Hindlimb muscle (tissue), 1 donor: ENCODE measurements at regions not wholly inside any gene's neighbourhood (a gene's known extent, or its start where the extent isn't known, plus 50 kb on each side); places are given as distances from the start of the nearest gene placed in this dataset.
"Not testable (repeated sequence)": the region's sequence is repeated elsewhere in the genome, so short reads cannot be mapped to it uniquely, and the experiment has no call there.

ENCODE experiments used
- DNase-seq: peaks from one replicate; pipeline ENCODE4 v3.0.0-alpha.2; 2013

DNA sequence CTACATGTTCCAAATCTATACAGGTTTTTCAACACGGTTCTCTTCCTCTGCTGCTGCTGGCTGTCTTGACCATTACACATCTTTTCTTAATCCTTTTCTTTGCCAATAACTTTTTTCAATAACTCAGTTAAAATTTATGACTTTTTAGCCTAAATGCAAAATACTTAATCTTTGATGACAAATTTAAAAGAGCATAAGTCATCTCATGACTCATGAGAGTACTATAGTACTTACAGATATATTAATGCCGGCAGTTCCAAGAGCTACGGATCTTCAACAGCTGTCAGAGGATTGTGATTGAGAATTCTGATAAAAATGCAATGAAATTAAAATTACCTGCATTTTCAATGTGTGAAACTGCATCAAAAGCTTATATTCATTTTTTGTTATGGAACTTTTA, 105.5 kb downstream of the KPNA2 start:
- no peak for DNase-seq

DNA sequence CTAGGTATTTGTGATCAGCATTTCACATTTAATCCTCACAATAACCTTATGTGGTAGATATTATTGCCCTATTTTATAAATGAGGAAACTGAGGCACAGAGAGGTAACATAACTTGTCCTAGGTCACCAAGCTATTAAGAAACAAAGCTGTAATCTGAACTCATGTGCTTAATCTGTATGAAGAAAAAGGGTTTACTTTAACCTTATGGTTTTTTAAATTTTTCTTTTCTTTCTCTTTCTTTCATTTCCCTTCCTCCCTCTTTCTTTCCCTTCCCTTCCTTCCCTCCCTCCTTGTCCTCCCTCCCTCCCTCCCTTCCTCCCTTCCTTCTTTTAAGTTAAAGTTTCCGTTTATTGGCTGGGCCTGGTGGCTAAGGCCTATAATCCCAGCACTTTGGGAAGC, 105.2 kb upstream of the AMZ2 start:
- no peak for DNase-seq

DNA sequence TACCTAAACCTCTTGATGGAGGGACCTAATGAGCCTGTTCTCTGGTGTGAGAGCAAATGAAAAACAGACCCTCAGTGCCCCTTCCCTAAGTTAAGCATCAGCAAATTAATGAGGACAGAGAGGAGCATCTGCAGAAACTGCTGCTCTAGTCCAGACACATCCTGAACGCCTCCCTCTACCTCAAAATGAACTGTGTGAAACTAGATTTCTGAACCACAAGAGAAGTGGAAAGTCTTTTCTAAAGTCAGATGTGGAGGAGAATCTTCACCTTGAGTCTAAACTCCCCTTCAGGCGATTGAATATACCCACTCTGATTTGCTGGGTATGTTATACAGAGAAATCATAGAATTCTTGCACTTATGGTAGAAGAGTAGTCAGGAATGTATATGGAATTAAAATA, 104.4 kb upstream of the AMZ2 start:
- DNase-seq: no peak

DNA sequence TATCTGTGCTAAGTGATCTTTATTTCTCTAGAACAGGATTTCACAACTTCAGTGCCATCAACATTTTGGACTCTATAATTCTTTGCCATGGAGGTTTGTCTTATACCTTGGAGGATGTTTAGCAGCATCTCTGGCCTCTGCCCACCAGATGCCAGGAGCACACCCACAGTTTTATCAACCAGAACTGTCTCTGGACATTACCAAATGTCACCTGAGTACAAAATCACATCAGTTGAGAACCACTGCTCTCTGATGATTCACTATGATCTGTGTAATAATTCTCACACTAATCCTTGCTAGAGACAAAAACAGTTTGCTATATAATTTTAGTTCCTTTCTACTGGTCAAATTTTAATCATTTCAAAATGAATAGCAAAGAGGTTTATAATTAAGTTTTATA, 102.8 kb upstream of the AMZ2 start:
- DNase-seq: no peak

DNA sequence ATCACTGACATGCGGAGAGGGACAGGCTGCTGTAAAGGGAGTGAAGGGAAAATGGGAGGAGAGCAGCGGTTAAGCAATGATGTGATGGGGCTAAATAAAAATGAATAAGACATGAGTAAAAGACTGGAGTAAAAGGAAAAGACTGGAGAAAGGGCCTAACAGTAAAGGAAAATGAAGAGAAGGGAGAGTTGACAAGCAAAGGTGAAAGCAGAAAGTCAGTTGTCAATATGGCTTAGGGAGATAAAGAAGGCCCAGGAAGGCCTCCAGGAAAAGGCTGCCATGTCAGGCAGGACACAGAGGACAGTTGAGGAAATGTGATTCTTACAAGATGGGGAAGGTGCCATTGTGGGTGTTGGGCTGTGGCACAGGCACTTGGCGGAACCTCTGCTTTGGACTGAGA, 98.9 kb upstream of the AMZ2 start:
- no peak for DNase-seq

DNA sequence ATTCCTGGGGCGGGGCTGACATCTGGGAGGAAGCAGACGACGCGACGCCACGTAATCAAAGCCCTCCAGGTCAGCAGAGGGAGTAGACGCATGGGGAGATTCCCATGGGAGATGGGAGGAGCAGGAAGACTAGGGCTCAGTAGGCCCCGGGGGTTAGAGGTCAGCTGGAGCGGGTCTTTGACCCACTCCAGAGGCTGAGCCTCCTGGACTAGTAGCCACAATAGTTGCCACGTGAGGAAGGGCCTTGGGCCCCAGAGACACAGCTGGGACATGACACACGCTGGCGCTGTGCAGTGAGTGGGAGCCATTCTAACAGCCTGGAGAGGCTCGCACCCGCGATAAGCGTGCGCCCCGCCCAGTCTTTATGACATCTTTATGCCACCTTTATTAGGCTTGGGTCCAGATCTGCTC, 95.7 kb upstream of the AMZ2 start:
- DNase-seq: no peak

DNA sequence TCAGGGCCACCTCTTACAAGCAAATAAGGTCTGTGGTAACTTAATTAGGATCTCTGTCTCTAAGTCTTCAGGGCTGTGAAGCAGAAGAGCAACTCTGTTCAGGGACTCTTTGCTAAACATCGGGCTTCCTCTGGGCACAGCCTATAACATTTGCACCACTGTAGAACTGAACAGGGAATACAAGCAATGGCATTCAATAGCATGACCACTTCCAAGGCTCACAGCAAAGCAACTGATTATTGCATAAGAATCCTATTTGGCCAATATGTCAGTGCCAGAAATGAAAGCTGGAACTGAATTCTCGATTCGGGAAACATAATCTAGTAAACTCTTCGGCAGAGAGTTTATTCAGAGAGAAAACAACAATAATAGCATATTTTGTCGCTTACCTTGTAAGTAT, 92.2 kb upstream of the AMZ2 start:
- DNase-seq: no peak

DNA sequence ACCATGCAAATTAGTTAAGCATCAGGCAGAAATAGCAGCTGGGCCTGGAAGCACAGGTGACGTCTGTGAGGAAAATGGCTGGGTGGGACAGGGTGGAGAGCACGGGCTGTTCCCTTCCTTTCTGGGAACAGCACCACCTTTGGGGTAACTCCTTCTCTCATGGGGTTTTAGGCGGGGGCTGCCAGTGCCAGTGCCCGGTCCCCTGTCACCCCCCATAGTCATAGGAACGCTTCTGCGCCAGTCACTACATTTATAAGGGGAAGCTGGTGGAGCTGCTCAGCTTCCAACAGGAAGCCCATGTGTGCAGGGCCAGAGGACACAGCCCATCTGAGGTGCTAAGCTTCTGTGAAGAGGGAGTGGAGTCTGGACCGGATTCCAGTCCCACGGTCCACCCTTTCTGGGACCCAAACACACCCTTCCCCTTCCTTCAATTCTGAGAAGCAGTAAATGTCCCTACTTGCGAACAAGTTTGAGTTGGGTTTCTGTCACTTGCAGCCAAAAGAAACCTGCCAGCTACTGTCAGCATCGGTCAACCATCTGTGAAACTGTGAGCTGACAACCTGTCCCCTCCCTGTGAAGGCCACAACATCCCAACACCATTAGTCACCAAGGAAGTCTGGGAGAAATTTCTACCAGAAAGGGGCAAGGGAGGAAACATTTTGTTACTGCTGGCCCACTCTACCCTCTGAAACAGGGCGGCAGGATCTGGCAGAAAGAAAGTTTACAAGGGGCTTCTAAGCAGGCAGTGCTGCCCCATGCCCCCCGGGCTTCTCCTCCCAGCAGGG, 86.0 kb upstream of the AMZ2 start:
- no peak for DNase-seq

DNA sequence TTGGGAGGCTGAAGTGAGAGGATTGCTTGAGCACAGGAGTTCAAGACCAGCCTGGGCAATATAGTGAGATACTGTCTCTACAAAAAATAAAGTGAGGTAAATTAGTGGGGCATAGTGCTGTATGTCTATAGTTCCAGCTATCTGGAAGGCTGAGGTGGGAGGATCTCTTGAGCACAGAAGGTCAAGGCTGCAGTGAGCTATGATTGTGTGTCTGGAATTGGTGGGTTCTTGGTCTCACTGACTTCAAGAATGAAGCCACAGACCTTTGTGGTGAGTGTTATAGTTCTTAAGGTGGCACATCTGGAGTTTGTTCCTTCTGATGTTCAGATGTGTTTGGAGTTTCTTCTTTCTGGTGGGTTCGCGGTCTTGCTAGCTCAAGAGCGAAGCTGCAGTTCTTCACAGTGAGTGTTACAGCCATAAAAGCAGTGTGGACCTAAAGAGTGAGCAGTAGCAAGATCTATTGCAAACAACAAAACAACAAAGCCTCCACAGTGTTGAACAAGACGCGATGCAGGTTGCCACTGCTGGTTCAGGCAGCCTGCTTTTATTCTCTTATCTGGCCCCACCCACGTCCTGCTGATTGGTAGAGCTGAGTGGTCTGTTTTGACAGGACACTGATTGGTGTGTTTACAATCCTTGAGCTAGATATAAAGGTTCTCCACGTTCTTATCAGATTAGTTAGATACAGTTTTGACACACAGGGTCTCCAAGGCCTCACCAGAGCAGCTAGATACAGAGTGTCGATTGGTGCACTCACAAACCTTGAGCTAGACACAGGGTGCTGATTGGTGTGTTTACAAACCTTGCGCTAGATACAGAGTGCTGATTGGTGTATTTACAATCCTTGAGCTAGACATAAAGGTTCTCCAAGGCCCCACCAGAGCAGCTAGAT, 79.3 kb upstream of the AMZ2 start:
- DNase-seq: not testable (repeated sequence)

DNA sequence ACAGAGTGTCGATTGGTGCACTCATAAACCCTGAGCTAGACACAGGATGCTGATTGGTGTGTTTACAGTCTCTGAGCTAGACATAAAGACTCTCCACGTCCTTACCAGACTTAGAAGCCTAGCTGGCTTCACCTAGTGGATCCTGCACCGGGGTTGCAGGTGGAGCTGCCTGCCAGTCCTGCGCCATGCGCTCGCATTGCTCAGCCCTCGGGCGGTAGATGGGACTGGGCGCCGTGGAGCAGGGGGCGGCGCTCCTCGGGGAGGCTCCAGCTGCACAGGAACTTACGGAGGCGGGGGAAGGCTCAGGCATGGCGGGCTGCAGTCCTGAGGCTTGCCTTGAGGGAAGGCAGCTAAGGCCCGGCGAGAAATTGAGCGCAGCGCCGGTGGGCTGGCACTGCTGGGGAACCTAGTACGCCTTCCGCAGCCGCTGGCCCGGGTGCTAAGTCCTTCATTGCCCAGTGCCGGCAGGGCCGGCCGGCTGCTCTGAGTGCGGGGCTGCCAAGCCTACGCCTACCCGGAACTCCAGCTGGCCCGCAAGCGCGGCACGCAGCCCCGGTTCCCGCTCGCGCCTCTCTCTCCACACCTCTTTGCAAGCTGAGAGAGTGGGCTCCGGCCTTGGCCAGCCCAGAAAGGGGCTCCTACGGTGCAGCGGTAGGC, 78.5 kb upstream of the AMZ2 start:
- not testable (repeated sequence) for DNase-seq

DNA sequence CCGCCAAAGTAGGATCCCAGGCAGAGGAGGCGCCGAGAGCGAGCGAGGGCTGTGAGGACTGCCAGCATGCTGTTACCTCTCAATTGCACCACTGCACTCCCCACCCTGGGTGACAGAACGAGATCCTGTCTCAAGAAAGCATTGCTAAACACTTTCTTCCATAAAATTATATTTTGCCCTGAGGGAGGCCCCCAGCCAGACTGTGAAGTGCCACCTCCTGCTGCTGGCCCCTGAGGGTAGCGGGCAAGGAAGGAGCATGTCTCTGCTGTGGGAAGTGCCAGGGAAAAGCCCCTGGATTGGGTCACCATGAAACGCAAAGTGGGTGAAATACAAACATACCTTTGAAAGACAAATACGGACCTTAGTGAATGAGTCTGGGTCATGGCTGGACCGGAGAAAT, 78.0 kb upstream of the AMZ2 start:
- DNase-seq: no peak

DNA sequence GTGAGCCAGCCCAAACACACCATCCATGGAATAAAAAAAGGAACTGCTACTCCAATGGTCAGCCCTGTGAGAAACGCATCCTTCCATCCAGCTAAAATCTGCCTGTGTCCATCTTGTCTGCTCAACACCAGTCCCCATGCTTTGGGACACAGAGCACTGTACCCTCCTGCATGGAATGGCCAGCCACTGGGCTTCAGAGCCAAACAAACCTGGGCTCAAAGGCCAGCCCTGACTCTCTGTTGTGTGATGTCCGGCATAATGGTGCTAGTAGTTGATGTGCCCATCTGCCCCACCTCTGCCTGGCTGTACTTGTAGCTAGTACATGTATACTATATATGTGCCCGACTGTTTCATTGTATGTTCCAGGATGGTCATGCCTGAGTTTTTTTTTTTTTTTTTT, 77.6 kb upstream of the AMZ2 start:
- DNase-seq: no peak

DNA sequence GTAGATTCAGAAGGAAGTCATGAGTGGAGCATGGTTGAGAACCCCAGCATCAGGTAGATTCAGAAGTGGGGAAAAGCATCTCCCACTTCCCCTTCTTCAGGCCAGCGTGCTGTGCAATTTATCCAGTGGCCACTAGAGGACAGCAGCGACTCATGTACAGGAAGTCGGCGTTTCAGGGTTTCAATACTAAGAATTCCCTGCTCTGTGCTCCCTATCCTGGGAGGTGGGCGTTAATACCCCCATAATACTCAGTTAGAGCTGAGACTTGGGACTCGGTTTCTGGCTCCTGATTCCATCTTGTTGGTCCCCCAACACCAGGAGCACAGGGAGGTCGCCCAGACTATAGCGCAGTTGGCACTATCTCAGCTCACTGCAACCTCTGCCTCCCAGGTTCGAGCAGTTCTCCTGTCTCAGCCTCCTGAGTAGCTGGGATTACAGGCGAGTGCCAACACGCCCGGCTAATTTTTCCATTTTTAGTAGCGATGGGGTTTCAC, 75.3 kb upstream of the AMZ2 start:
- DNase-seq: peak; percentile 62

DNA sequence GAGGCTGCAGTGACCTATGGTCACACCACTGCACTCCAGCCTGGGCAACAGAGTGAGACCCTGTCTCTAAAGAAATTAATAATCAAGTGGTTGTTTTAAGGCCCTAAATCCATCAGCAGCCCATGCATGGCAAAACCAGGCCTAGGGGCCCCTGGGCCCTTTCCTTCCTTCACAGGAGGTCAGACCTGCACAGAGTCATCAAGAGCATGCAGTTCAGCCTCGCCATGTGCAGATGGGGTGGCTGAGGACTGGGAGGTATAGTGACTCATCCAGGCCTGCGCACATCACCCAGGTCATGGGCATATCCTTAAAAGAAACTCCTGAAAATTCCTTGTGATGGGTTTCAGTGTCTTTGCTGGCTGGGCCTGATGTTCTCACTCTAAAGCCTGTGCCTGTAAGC, 72.4 kb upstream of the AMZ2 start:
- DNase-seq: no peak

DNA sequence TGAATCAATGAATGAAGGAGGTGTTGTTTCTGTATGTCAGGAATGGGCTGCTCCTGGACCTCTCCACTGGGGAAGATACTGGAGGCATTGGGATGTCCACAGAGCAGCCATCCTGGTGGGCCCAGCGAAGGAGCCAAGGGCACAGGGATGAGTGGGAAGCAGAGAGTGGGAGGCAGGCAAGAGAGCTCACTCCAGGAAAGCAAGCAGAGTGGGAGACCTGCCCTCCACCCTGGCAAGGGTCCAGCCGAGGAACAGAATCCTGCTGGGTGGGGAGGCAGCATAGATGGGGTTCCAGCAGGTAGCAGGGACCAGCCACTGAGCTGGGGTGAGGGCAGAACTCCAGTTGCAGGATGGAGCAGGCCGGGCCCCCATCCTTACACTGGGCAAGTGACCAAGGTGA, 71.9 kb upstream of the AMZ2 start:
- DNase-seq: no peak

DNA sequence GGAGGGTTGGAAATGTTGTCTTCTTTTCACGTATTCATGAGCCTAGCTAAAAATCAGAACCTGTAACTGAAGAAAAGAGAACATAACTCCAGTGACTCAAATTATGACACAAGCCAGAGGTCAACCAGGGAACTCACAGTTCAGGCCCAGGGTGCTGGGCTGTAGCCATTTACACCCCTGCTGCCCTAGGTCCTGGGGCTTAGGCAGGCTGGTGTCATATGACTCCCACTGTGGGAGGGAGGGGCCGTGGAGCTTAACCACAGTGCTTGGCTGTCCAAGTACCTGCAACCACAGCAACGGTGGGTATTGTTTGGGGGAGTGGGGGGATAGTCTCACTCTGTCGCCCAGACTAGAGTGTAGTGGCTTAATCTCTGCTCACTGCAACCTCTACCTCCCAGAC, 71.1 kb upstream of the AMZ2 start:
- DNase-seq: no peak

DNA sequence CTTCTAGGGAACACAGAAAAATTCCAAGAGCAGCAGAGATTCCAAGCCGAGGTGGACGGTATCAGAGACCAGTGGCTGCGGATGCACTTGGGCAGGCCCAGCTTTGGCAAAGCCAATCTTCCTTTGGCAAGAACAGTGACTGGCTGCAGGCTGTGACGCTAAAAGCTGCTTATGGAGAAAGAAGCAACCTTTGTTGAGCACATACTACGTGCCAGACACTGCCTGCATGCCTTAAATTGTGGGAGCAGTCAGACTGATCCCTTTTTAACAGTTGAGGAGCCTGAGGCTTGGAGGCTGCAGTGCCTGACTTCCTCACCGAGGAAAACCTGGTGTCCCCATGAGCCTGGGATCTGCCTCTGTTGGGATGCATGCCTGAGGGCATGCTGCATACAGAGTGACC, 69.0 kb upstream of the AMZ2 start:
- no peak for DNase-seq

DNA sequence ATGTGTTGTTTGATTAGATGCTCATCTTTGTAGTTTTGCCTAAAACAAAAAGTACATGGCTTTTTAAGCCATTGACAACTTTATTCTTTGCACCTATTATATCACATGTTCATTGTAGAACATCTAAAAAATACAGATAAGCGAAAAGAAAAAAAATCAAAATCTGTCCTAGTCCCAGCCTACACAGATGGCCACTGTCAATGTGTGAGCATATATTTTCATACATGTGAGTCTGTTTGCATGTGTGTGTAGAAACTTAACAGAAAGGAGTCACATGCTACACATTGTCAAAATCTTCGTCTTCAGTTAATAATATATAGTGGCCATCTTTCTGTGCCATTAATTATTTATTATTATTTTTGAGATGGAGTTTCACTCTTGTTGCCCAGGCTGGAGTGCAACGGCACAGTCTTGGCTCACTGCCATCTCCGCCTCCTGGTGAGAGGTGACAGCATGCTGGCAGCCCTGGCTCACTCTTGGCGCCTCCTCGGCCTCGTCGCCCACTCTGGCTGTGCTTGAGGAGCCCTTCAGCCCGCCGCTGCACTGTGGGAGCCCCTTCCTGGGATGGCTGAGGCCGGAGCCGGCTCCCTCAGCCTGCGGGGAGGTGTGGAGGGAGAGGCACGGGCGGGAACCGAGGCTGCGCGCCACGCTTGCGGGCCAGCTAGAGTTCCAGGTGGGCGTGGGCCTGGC, 68.5 kb upstream of the AMZ2 start:
- no peak for DNase-seq

DNA sequence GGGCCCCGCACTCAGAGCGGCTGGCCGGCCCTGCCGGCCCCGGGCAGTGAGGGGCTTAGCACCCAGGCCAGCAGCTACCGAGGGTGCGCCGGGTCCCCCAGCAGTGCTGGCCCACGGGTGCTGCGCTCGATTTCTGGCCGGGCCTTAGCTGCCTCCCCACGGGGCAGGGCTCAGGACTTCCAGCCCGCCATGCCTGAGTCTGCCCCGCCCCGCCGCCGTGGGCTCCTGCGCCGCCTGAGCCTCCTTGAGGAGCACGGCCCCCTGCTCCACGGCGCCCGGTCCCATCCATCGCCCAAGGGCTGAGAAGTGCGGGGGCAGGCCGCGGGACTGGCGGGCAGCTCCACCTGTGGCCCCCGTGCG, 67.9 kb upstream of the AMZ2 start:
- no peak for DNase-seq

DNA sequence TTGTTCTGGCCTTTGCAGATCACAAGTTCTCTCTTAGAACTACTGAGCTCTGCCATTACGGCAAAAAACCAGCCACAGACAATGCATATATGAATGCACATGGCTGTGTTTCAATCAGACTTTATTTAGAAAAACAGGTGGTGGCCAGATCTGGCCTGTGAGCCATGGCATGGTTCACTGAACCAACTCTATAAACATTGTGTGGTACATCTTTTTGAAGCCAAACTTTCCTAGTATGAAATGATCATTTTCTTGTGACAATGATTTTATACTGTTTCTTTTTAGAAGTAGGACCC, 65.9 kb upstream of the AMZ2 start:
- no peak for DNase-seq

DNA sequence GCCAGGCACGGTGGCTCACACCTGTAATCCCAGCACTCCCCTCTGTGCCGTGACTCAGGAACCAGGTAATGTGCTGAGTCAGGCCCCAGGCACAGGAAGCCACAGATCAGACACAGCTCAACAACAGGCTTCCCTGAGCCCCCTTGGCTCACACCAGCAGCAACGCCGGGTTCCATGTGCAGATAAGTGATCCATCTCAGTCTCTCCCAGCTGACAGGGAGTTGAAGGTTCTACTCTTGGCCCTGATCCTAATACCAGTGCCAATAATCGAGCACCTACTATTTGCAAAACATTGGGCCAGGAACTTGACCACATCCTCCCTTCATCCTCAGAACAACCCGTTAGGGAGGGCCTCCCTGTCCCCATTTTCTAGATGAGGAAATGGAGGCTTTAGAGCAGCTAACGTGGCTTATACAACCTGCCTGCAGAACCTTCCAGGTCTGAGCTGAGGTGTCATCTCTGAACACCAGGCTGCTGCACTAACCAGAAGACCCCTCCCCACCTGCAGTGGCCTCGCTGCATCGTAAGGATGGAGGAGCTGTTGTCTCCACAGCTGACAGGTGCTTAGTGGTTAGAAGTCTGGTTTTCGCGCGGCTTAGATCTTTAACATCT, 64.8 kb upstream of the AMZ2 start:
- no peak for DNase-seq

DNA sequence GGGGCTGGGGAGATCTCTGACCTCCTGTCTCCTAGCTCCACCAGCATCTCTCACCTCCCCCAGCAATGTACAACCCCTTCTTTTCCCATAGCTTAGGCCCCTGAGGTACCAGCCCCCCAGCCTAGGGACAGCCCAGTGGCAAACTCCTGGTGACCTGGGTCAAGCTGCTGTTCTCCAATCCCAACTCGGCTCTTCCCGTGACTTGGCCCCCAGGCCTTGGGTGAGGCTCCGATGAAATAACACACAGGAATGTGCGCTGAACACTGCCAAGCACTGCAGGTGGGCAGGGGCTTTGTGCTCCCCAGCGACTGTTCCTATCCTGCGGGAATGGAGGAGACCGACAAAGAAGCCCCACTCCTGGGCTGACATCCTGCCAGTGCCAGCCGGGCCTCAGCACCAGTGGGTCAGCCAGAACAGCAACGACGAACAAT, 63.7 kb upstream of the AMZ2 start:
- no peak for DNase-seq
